Fibroblast of villous mesenchyme (primary cell): ENCODE measurements at regions not wholly inside any gene's neighbourhood (a gene's known extent, or its start where the extent isn't known, plus 50 kb on each side); places are given as distances from the start of the nearest gene placed in this dataset.

ENCODE experiments used
- DNase-seq: peaks from one replicate; pipeline ENCODE4 v3.0.0-alpha.2; 2010; ENCODE audit warnings: low read depth
- H3K4me3 ChIP-seq: 2 replicates; pipeline ENCODE4 v1.5.1; 2011; ENCODE audit warnings: low read depth, mild to moderate bottlenecking, low read length
- CTCF ChIP-seq: IDR thresholded peaks from 2 replicates; pipeline ENCODE4 v1.5.1; 2012; ENCODE audit warnings: low read depth, mild to moderate bottlenecking, low read length; ENCODE audit not compliant: insufficient read depth

GRCh38 chr18:60675126-60675525 is 302.6 kb upstream of the MC4R start:
- no peak for TF ChIP-seq CTCF
- no peak overlapping the region for H3K4me3 ChIP-seq
- DNase-seq = no peak

- no peak for DNase-seq
These were observed 303.2 kb upstream of the MC4R start for GRCh38 chr18:60675801-60676200.

DNA sequence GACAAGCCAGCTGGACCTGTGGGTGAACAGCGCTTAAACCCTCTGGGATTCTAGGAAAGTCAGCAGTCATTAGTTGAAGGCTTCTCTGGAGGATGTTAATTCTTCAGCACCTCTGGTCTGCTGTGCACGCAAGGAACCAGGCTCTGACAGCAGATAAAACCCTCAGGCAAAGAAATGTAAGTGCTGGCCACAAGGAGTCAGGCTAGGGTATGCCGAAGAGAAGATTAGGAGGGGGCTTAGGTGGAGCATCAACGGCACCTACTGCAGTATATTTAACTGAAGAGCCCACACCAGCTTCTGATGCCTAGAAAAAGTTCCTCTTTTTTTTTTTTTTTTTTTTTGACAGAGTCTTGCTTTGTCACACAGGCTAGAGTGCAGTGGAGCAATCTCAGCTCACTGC is 304.2 kb upstream of the MC4R start:
- H3K4me3 ChIP-seq = no peak overlapping the region
- no peak for DNase-seq
- no peak for TF ChIP-seq CTCF

More at GRCh38 chr18:60675801-60676200, 303.2 kb upstream of the MC4R start:
- no peak for TF ChIP-seq CTCF
- no peak overlapping the region for H3K4me3 ChIP-seq

GRCh38 chr18:60684843-60685513 is 312.4 kb upstream of the MC4R start:
- no peak overlapping the region for H3K4me3 ChIP-seq
- TF ChIP-seq CTCF = peak; percentile 31
- peak; percentile 12 for DNase-seq

DNA sequence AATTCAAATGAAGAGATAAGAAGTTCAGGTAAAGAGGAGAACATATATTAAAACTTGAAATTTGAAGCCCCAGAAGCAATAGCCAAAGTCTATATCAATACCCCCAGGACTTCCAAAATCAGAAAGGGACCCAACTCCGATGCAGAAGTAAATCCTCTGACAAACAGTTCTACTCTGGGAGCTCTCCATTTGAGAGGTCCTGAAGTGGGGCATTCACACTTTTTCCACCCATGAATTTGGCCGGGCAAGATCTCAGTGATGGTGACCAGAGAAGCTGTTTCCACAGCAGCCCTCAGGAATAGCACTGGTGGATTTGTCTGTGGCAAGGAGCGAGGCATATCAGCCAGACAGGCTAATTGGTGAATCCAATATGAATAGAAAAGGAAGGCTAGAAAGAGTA is 313.6 kb upstream of the MC4R start:
- H3K4me3 ChIP-seq = no peak overlapping the region
- no peak for TF ChIP-seq CTCF
- no peak for DNase-seq

GRCh38 chr18:60691061-60691460 is 318.5 kb upstream of the MC4R start:
- no peak for TF ChIP-seq CTCF
- H3K4me3 ChIP-seq = no peak overlapping the region
- no peak for DNase-seq

DNA sequence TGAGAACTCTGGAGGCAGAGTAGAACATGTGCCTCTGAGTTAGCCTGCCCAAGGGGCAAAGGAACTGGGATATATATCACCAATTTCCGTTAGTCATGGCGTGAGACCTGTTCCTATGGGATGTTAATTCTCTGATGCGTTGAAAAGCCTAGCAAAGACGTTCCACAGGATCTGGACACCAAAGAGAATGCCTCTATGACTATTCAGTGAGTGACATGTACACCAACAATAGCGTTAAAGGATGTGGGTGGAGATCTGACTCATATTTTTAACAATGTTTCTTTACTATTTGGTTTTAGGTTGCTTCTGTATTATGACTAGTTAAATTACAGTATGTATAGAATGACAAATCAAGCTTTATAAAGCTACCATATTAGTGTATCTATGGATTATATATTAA is 320.9 kb upstream of the MC4R start:
- DNase-seq = no peak
- no peak overlapping the region for H3K4me3 ChIP-seq
- TF ChIP-seq CTCF = no peak
